PC-3 (cell line): ENCODE measurements at regions not wholly inside any gene's neighbourhood (a gene's known extent, or its start where the extent isn't known, plus 50 kb on each side); places are given as distances from the start of the nearest gene placed in this dataset.

ENCODE experiments used
- ATAC-seq: fragments of 200-7000 bp; cut with Tn5 transposase; 2 replicates; pipeline ENCODE4 v1.9.1; 2020; ENCODE audit warnings: mild to moderate bottlenecking, moderate library complexity
- BruUV-seq: library from RNA; stranded (reverse); fragments of 400-500 nt; replicated peaks from 2 replicates; lab custom pipeline; 2021; lab: Mats Ljungman, UMichigan
- CTCF ChIA-PET: fragments of 300-600 bp; sonication (Branson Sonifier 250); formaldehyde crosslinking; loops from one replicate; lab custom pipeline; 2022; ENCODE audit warnings: antibody characterized with exemption; lab: Charles Lee
- POLR2A ChIA-PET: fragments of 300-600 bp; sonication (Branson Sonifier 250); formaldehyde crosslinking; loops from one replicate; lab custom pipeline; 2022; ENCODE audit warnings: antibody characterized with exemption; ENCODE audit not compliant: unreplicated experiment; lab: Charles Lee
- DNase-seq: peaks from one replicate; pipeline ENCODE4 v3.0.0-alpha.2; 2015
- H2AFZ ChIP-seq: fragments of 300-600 bp; sonication (generic); 2 replicates; pipeline ENCODE4 v1.6.0; 2016; ENCODE audit warnings: antibody characterized with exemption, low read length
- H3F3A ChIP-seq: fragments of 300-600 bp; sonication (generic); one replicate; pipeline ENCODE4 v1.6.0; 2017; ENCODE audit warnings: antibody characterized with exemption, low read length, control low read depth, mild to moderate bottlenecking; ENCODE audit not compliant: unreplicated experiment
- H3K27ac ChIP-seq: fragments of 300-600 bp; sonication (generic); 2 replicates; pipeline ENCODE4 v1.5.1; 2016; ENCODE audit warnings: mild to moderate bottlenecking, low read length
- H3K27me3 ChIP-seq: fragments of 300-600 bp; sonication (generic); 2 replicates; pipeline ENCODE4 v1.6.1; 2016; ENCODE audit warnings: low read length, mixed read lengths
- H3K36me3 ChIP-seq: fragments of 300-600 bp; sonication (generic); 2 replicates; pipeline ENCODE4 v1.6.1; 2016; ENCODE audit warnings: low read depth, mixed run types, low read length, mixed read lengths
- H3K4me1 ChIP-seq: fragments of 300-600 bp; sonication (generic); 2 replicates; pipeline ENCODE4 v1.5.1; 2016; ENCODE audit warnings: low read length; ENCODE audit not compliant: insufficient read depth
- H3K4me2 ChIP-seq: fragments of 300-600 bp; sonication (generic); 2 replicates; pipeline ENCODE4 v1.6.0; 2016; ENCODE audit warnings: low read length
- H3K4me3 ChIP-seq: fragments of 300-600 bp; sonication (generic); 2 replicates; pipeline ENCODE4 v1.5.1; 2016; ENCODE audit warnings: mild to moderate bottlenecking, low read length, mixed read lengths
- H3K79me2 ChIP-seq: fragments of 300-600 bp; sonication (generic); 2 replicates; pipeline ENCODE4 v1.6.1; 2017; ENCODE audit warnings: low read length, mixed read lengths
- H3K9ac ChIP-seq: fragments of 300-600 bp; sonication (generic); 2 replicates; pipeline ENCODE4 v1.6.0; 2016; ENCODE audit warnings: mild to moderate bottlenecking, low read length
- H3K9me2 ChIP-seq: fragments of 300-600 bp; sonication (generic); replicated peaks from 2 replicates; pipeline ENCODE4 v1.6.1; 2016; ENCODE audit warnings: mixed run types, low read length, mixed read lengths
- H3K9me3 ChIP-seq: fragments of 300-600 bp; sonication (generic); 2 replicates; pipeline ENCODE4 v1.6.1; 2016; ENCODE audit warnings: low read length, mixed read lengths
- H4K20me1 ChIP-seq: fragments of 300-600 bp; sonication (generic); 2 replicates; pipeline ENCODE4 v1.6.1; 2016; ENCODE audit warnings: low read length, mixed read lengths
- EZH2 ChIP-seq: fragments of 300-600 bp; sonication (generic); IDR thresholded peaks from one replicate; pipeline ENCODE4 v1.6.1; 2017; ENCODE audit warnings: antibody characterized with exemption, mild to moderate bottlenecking, low read length; ENCODE audit not compliant: unreplicated experiment
- EZH2phosphoT487 ChIP-seq: fragments of 300-600 bp; sonication (generic); IDR thresholded peaks from 2 replicates; pipeline ENCODE4 v1.6.1; 2018; ENCODE audit warnings: mild to moderate bottlenecking, antibody characterized with exemption, low read length, borderline replicate concordance
- intact Hi-C: fragments of 100-400 bp; cut with micrococcal nuclease; formaldehyde crosslinking; loops from 2 replicates; pipeline ENCODE4 v1.9.0; 2023
- TF ChIP-seq, protein P1 (sequence below): fragments of 300-600 bp; sonication (generic); conservative IDR thresholded peaks from 2 replicates; pipeline ENCODE4 v1.5.1; 2017; ENCODE audit warnings: antibody characterized with exemption, low read depth, mild to moderate bottlenecking, low read length

DNA sequence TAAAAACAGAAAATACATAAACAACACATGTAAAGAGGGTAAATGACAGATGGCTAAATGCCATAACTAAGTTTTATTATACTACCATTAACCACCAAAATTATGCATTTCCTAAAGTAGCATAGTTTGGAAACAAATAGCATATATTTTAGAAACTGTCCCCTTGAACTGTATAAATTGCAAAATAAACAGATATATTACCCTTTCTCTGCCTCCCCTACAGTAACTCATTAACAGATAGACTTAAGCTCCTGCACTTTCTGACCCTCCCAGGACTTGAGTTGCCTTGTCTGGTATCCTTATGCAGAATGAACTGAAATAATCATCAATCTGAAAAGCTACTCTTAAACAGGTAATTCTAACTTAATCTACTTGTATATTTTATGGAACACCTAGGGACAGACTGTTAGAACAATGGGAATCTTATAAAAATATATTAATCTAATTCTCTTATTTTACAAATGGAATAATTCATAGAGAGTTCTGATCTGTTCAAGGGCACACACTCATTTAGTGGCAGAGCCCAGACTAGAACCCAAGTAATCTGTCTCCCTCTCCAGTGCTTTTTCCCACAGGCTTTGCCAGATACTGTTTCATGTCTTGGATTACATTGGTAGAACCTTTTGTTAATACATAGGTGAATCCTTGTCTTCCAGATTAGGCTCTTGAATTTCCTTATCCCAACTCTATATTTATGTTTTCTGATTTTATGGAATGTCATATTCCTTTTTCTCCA, 50.6 kb upstream of the LOC128125822 start:
- Histone ChIP-seq H3F3A (no peaks in the 10 kb centered on the region), H3K9ac (no peak overlapping the region), H2AFZ (no peak overlapping the region), H4K20me1 (no peaks in the 10 kb centered on the region), H3K36me3 (no peaks in the 10 kb centered on the region), H3K4me3 (no peak overlapping the region), H3K4me1 (peaks cover 6% of the 10 kb centered on the region; the same call in 1 of the 2 replicates), H3K9me2 (no peaks in the 10 kb centered on the region), H3K27ac (peak overlapping the region; percentile 55), H3K27me3 (no peaks in the 10 kb centered on the region), H3K9me3 (no peaks in the 10 kb centered on the region), H3K4me2 (peak overlapping the region; percentile 43; the same call in 1 of the 2 replicates), H3K79me2 (no peaks in the 10 kb centered on the region)
- no TSS peak for BruUV-seq
- POLR2A ChIA-PET, result no interaction called here
- CTCF ChIA-PET, result no interaction called here
- intact Hi-C loops, result no loop called here
- DNase-seq (no peak), ATAC-seq (no peak)
- no peak for TF ChIP-seq EZH2phosphoT487
- TF ChIP-seq, protein P1, sequence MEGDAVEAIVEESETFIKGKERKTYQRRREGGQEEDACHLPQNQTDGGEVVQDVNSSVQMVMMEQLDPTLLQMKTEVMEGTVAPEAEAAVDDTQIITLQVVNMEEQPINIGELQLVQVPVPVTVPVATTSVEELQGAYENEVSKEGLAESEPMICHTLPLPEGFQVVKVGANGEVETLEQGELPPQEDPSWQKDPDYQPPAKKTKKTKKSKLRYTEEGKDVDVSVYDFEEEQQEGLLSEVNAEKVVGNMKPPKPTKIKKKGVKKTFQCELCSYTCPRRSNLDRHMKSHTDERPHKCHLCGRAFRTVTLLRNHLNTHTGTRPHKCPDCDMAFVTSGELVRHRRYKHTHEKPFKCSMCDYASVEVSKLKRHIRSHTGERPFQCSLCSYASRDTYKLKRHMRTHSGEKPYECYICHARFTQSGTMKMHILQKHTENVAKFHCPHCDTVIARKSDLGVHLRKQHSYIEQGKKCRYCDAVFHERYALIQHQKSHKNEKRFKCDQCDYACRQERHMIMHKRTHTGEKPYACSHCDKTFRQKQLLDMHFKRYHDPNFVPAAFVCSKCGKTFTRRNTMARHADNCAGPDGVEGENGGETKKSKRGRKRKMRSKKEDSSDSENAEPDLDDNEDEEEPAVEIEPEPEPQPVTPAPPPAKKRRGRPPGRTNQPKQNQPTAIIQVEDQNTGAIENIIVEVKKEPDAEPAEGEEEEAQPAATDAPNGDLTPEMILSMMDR, result no peak
- no peak for TF ChIP-seq EZH2
